HG03025 (cell line): ENCODE measurements at regions not wholly inside any gene's neighbourhood (a gene's known extent, or its start where the extent isn't known, plus 50 kb on each side); places are given as distances from the start of the nearest gene placed in this dataset.

Source experiments
- ATAC-seq: cut with Tn5 transposase; IDR thresholded peaks from one replicate; pipeline ENCODE4 v1.9.1; 2021; ENCODE audit warnings: mild to moderate bottlenecking, moderate library complexity; ENCODE audit not compliant: unreplicated experiment, low FRiP score

- no peak for ATAC-seq
These were observed 50.7 kb upstream of the SPATA12 start for GRCh38 chr3:57009802-57010201.

GRCh38 chr3:57009367-57009766 lies 51.1 kb upstream of the SPATA12 start:
- no peak for ATAC-seq

- no peak for ATAC-seq
These were observed 52.7 kb upstream of the SPATA12 start for GRCh38 chr3:57007521-57008460.

GRCh38 chr3:57006949-57007419 lies 53.5 kb upstream of the SPATA12 start:
- ATAC-seq = no peak

GRCh38 chr3:57006179-57006657 lies 54.2 kb upstream of the SPATA12 start:
- no peak for ATAC-seq

GRCh38 chr3:57004229-57004628 lies 56.2 kb upstream of the SPATA12 start:
- no peak for ATAC-seq

GRCh38 chr3:57003676-57004075 lies 56.8 kb upstream of the SPATA12 start:
- no peak for ATAC-seq

GRCh38 chr3:57001356-57001755 lies 59.1 kb upstream of the SPATA12 start:
- ATAC-seq = no peak

GRCh38 chr3:57000012-57000411 lies 60.5 kb upstream of the SPATA12 start:
- no peak for ATAC-seq

- no peak for ATAC-seq
These were observed 60.9 kb upstream of the SPATA12 start for GRCh38 chr3:56999547-56999946.

- no peak for ATAC-seq
These were observed 62.4 kb upstream of the SPATA12 start for GRCh38 chr3:56998076-56998529.

GRCh38 chr3:56997675-56998074 lies 62.8 kb upstream of the SPATA12 start:
- no peak for ATAC-seq

- ATAC-seq = no peak
These were observed 63.4 kb upstream of the SPATA12 start for GRCh38 chr3:56997041-56997440.

GRCh38 chr3:56994391-56994790 lies 66.1 kb upstream of the SPATA12 start:
- ATAC-seq = no peak

- ATAC-seq = no peak
These were observed 69.8 kb upstream of the SPATA12 start for GRCh38 chr3:56990641-56991015.

- ATAC-seq = no peak
These were observed 70.4 kb upstream of the SPATA12 start for GRCh38 chr3:56989977-56990640.

- no peak for ATAC-seq
These were observed 71.1 kb upstream of the SPATA12 start for GRCh38 chr3:56989169-56989976.

GRCh38 chr3:56988458-56989168 lies 71.9 kb upstream of the SPATA12 start:
- no peak for ATAC-seq

GRCh38 chr3:56987238-56987895 lies 73.1 kb upstream of the SPATA12 start:
- ATAC-seq = no peak
